ENCODE measurements at regions not wholly inside any gene's neighbourhood (a gene's known extent, or its start where the extent isn't known, plus 50 kb on each side); places are given as distances from the start of the nearest gene placed in this dataset.
"Not testable (repeated sequence)": the region's sequence is repeated elsewhere in the genome, so short reads cannot be mapped to it uniquely, and the experiment has no call there.

GRCh38 chr1:192862271-192862670, 53.4 kb downstream of the RGS2 start:
- intact Hi-C loops (cut with micrococcal nuclease), result no loop called here

- intact Hi-C loops (cut with micrococcal nuclease), result no loop called here
Measured at GRCh38 chr1:192866241-192866868, 57.5 kb downstream of the RGS2 start.

DNA sequence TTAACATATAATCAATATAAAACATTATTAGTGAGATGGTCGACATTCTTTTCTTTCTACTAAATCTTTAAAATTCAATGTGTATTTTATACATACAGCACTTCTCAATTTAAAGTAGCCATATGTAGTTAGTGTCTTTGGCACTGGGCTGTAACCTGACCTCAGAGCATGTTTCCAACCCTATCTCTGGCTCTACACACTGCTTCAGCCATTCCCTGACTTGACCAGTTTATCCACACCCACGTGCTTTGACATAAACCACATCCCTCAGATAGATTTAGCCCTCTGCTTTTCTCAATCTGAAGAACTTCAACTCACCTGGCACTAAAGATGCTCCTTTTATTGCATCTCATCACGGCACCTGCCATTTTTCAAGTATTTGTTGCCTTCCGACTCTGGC, 58.3 kb downstream of the RGS2 start:
- intact Hi-C loops (cut with micrococcal nuclease), result no loop called here

DNA sequence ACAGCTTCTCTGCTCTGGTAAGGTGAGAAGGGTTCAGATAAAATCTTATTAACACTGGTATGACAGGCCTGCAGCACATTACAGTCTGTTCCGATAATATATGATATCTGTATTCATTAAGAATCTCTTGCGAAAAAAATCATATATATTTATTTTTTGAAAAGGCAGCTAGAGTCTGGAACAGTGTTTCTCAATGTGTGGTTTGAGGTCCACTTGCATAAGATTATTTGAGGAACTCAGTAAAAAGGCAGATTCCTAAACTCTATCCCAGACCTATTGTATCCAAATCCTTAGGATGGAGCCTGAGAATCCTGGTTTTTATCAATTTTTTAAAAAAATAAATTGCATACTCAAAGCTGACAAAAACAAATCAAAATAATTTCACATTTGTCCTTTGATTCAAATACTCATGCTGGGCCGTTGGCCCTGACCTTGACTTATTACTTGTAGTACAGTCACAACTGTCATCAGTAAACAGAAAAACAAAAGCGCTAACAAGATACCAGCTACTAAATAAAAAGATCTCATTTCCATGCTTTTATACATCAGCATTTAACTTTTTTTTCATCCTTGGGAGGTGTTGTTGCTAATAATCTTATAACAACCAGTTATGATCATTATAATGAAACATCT, 60.6 kb downstream of the RGS2 start:
- intact Hi-C loops (cut with micrococcal nuclease), result no loop called here

- intact Hi-C loops (cut with micrococcal nuclease), result no loop called here
Measured at GRCh38 chr1:192872010-192872409, 63.2 kb downstream of the RGS2 start.

- intact Hi-C loops (cut with micrococcal nuclease), result no loop called here
Measured at GRCh38 chr1:192873836-192874235, 65.0 kb downstream of the RGS2 start.

GRCh38 chr1:192876633-192877032, 67.8 kb downstream of the RGS2 start:
- intact Hi-C loops (cut with micrococcal nuclease), result no loop called here

- intact Hi-C loops (cut with micrococcal nuclease), result no loop called here
Measured at GRCh38 chr1:192877283-192877886, 68.5 kb downstream of the RGS2 start.

- intact Hi-C loops (cut with micrococcal nuclease), result no loop called here
Measured at GRCh38 chr1:192878249-192878648, 69.4 kb downstream of the RGS2 start.

DNA sequence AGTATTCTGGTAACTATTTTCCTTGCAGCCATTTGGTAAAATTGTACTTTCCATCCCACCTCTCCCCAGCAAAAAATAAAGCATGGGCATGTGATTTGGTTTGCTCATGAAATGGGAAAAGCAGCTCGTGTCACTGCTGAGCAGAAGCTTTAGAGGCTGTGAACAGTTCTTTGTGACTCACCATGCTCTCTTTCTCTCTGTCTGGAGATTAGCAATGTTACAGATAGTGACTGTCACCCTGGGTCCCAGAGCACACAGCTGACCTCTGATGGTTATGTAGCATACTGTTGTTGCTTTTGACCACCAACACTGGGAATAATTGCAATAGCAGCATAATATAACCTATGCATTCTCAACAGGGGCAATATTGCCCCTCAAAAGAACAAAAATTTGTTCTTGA, 70.6 kb downstream of the RGS2 start:
- intact Hi-C loops (cut with micrococcal nuclease), result no loop called here

DNA sequence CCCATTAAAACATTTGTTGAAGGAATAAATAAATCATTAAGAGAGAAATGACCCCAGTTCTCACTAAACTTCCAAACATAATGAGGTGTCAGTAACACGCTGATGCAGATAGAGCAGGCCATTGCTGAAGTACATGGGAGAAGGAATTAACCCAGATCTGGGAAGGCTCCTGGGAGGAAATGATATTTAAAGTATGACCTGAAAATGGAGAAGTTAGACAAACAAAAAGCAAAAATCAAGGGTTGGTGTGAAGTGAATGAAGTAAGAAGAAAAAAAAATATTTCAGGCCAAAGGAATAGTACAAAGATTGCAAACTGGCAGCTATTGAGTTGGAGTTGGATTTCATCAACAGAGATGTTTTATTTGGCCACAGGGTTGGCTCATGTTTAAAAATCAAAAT, 71.4 kb downstream of the RGS2 start:
- intact Hi-C loops (cut with micrococcal nuclease), result no loop called here

DNA sequence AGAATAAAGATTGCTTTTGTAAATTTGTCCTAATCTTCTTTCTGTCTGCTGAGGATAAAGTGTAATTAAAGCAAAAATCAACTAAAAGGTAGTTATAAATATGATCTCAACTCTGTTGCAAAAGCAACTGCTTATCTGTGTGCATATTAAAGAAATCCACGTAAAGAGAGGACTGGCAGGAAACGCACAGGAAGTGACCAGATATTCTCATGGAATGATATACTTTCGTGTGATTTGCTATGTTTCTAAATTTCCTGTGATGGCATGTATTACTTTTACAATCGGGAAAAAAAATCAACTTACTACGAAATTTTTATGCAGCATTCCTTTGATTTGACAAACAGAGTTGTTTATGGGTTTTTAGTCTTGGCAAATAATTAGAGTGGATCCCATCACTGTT, 75.4 kb downstream of the RGS2 start:
- intact Hi-C loops (cut with micrococcal nuclease), result no loop called here

- intact Hi-C loops (cut with micrococcal nuclease), result not testable (repeated sequence)
Measured at GRCh38 chr1:192885387-192885786, 76.5 kb downstream of the RGS2 start.

- intact Hi-C loops (cut with micrococcal nuclease), result no loop called here
Measured at GRCh38 chr1:192887426-192887825, 78.6 kb downstream of the RGS2 start.

DNA sequence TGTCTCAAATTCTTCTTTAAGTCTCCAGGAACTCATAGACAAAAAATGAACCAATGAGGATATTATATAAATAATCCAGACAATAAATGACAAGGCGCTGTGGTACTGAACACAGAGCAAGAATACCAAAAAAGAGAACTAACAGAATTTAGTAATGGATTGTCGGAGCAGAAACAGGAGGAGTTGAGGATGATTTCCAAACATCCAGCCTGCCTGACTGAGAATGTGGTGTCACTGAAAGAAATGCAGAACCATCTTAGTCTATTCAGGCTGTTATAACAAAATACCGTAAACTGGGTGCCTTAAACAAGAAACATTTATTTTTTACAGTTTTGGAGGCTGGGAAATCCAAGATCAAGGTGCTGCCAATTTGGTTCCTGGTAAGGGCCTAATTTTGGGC, 79.7 kb downstream of the RGS2 start:
- intact Hi-C loops (cut with micrococcal nuclease), result no loop called here

DNA sequence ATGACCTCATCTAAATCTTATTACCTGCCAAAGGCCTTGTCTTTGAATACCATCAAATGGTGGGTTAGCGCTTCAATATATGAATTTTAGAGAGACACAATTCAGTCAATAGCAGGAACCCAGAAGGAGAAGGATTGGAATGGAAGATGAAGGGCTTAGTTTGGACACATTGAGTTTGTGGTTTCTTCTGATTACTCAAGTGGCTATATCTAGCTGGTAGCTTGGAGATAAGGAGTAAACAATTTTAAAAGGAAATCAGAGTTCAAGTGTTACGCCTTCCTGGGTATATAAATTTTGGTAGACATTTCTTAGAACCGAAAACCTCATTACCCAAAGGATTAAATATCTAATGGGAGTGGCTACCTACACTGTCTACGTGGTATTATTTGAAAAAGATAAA, 80.2 kb downstream of the RGS2 start:
- intact Hi-C loops (cut with micrococcal nuclease), result no loop called here

DNA sequence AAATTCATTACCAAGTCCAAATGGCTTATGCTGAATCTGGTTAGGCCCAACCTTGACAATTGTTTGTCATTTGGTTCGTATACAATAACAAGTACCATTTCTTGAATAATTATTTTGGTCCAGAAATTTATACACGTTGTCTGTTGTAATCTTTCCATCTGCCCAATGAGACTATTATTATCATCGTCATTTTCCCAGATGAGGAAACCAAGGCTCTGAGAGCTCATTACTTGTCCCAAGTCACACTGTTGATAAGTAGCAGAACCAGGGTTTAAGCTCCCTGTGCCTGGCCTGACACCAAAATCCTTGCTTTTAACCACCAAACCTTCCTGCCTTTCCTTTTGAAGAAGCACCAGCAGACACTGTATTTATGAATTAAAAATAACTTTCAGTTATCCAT, 81.3 kb downstream of the RGS2 start:
- intact Hi-C loops (cut with micrococcal nuclease), result no loop called here

DNA sequence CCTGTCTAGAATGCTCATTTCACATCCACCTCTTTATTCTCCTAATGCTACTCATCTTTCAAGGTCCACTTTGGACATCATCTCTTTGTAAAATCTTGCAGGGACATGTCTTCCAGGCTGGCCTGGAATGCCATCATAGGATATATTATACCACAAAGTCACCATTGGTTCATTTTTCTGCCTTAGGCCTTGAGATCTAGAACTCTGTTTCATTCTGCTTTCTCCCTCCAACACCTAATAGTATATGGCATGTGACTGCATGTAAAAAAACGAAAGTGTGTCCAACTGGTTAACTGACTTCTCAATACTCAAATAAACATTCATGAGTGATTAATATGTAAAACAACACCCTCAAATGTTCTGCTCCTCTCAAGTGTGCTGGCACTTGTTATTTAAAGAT, 84.1 kb downstream of the RGS2 start:
- intact Hi-C loops (cut with micrococcal nuclease), result no loop called here

- intact Hi-C loops (cut with micrococcal nuclease), result not testable (repeated sequence)
Measured at GRCh38 chr1:192895487-192895886, 86.6 kb downstream of the RGS2 start.

DNA sequence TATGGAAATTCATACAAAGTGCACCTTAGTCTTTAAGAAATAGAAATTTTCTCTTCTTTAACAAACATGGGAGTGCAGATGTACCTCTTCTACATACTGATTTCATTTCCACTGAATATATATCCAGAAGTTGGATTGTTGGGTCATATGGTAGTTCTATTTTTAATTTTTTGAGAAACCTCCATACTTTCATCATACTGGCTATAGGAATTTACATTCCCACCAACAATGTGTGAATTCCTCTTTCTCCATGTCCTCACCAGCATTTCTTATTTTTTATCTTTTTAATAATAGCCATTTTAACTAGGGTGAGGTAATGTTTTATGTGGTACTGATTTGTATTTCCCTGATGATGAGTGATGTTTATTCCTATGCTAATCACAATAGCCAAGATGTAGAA, 87.5 kb downstream of the RGS2 start:
- intact Hi-C loops (cut with micrococcal nuclease), result no loop called here

DNA sequence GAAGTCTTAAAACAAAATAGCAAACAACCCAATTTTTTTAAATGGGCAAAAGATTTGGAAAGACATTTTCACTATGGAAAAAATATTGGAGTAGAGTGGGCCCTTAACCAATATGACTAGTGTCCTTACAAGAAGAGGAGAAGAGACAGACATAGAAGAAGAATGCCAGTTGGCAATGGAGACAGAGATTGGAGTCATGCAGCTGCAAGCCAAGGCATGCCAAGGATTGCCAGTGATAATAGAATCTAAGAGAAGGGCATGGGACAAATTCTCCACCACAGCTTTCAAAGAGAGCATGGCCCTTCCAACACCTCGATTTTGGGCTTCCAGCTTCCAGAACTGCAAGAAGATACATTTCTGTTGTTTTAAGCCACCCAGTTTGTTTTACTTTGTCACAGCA, 92.7 kb downstream of the RGS2 start:
- intact Hi-C loops (cut with micrococcal nuclease), result no loop called here

GRCh38 chr1:192903142-192903541, 94.3 kb downstream of the RGS2 start:
- intact Hi-C loops (cut with micrococcal nuclease), result no loop called here

DNA sequence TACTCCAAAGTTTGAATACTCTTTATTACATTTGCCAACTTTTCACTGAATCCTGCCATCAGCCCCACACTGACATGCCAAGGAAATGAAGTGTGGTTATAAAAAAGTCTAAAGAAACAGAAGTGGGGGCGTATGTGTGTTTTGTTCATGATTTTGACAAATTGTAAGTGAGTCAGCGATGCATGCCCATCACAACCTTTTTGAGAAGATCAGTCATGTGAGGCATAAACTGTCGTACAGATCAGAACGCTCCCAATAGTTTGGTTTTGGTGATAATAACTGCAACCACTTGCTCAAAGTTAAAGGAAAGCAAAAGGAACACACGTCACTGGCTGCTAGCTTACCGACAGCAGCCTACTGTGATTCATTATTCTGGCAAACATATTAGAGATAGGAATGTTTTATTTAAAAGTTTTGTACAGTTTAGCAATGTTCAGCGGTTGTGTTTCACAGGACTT, 95.6 kb downstream of the RGS2 start:
- intact Hi-C loops (cut with micrococcal nuclease), result no loop called here
